ENCODE measurements at regions not wholly inside any gene's neighbourhood (a gene's known extent, or its start where the extent isn't known, plus 50 kb on each side); places are given as distances from the start of the nearest gene placed in this dataset.

DNA sequence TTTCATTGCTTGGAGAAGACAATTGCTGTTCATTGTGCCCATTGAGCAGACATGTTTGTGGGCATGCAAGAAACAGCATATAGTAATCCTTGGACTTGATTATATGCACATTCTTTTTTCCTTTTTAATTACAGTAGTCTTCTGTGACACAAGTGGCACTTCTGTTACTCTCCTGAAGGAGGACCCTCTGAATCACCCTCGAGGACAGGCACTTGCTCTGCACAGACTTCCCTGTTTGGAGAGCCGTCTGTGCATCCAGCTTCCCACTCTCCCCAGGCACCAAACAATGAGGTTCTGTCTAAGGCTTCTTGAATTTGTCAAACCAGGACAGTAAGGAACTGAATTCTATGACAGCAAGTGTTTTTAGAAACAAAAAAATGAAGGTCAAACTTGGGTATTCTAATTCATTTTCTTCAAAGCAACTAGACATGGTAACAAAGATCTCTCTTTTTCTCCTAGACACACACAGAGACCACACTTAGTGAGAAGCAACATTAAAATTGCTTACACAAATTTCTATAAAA lies 844.6 kb upstream of the ID2 start:
- TF ChIP-seq POLR2A (IDR thresholded peaks at IDR 0.05; ENCODE audit: borderline replicate concordance, extremely low read depth, insufficient read depth, insufficient read length) (no peak), SP1 (IDR thresholded peaks at IDR 0.05; ENCODE audit: low read depth) (no peak), YY1 (IDR thresholded peaks at IDR 0.05; ENCODE audit: extremely low read depth, insufficient replicate concordance, low read depth, low read length) (no peak), ZNF274 (IDR thresholded peaks at IDR 0.05; ENCODE audit: low read depth, low read length) (no peak), POLR2AphosphoS5 (IDR thresholded peaks at IDR 0.05; ENCODE audit: low read depth, low read length) (no peak), EZH2phosphoT487 (IDR thresholded peaks at IDR 0.05; ENCODE audit: borderline replicate concordance) (no peak), RAD21 (IDR thresholded peaks at IDR 0.05; ENCODE audit: low read depth) (no peak), ZFX (IDR thresholded peaks at IDR 0.05) (no peak)
- TF ChIP-seq, protein P1, sequence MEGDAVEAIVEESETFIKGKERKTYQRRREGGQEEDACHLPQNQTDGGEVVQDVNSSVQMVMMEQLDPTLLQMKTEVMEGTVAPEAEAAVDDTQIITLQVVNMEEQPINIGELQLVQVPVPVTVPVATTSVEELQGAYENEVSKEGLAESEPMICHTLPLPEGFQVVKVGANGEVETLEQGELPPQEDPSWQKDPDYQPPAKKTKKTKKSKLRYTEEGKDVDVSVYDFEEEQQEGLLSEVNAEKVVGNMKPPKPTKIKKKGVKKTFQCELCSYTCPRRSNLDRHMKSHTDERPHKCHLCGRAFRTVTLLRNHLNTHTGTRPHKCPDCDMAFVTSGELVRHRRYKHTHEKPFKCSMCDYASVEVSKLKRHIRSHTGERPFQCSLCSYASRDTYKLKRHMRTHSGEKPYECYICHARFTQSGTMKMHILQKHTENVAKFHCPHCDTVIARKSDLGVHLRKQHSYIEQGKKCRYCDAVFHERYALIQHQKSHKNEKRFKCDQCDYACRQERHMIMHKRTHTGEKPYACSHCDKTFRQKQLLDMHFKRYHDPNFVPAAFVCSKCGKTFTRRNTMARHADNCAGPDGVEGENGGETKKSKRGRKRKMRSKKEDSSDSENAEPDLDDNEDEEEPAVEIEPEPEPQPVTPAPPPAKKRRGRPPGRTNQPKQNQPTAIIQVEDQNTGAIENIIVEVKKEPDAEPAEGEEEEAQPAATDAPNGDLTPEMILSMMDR (IDR thresholded peaks at IDR 0.05 in 2 of 3, conservative IDR thresholded peaks at IDR 0.05 in 1 of 3; ENCODE audit: borderline replicate concordance in 1 of 3, insufficient read depth in 1 of 3, low read depth in 2 of 3, low read length in 2 of 3) = no peak
- TF ChIP-seq, protein P2, sequence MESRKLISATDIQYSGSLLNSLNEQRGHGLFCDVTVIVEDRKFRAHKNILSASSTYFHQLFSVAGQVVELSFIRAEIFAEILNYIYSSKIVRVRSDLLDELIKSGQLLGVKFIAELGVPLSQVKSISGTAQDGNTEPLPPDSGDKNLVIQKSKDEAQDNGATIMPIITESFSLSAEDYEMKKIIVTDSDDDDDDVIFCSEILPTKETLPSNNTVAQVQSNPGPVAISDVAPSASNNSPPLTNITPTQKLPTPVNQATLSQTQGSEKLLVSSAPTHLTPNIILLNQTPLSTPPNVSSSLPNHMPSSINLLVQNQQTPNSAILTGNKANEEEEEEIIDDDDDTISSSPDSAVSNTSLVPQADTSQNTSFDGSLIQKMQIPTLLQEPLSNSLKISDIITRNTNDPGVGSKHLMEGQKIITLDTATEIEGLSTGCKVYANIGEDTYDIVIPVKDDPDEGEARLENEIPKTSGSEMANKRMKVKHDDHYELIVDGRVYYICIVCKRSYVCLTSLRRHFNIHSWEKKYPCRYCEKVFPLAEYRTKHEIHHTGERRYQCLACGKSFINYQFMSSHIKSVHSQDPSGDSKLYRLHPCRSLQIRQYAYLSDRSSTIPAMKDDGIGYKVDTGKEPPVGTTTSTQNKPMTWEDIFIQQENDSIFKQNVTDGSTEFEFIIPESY (IDR thresholded peaks at IDR 0.05; ENCODE audit: extremely low read depth, insufficient replicate concordance, low read length) = no peak
